H1 (cell line): ENCODE measurements at regions not wholly inside any gene's neighbourhood (a gene's known extent, or its start where the extent isn't known, plus 50 kb on each side); places are given as distances from the start of the nearest gene placed in this dataset.

Experiments
- ATF3 ChIP-seq: IDR thresholded peaks from 2 replicates; pipeline ENCODE4 v1.6.1; 2011; ENCODE audit warnings: low read depth, mild to moderate bottlenecking, low read length; ENCODE audit not compliant: insufficient read depth
- CBX8 ChIP-seq: fragments of 300-800, 300-1000 bp; sonication (generic); IDR thresholded peaks from 2 replicates; pipeline ENCODE4 v1.7.1; 2016; ENCODE audit warnings: low read depth, low read length, borderline replicate concordance
- CTCF ChIP-seq, 3 experiments: IDR thresholded peaks; 1 replicate in 2 of 3; 2 replicates in 1 of 3; pipeline versions ENCODE4 v1.5.1 to v1.6.1; 2011; ENCODE audit warnings: low read length in 3 of 3, mild to moderate bottlenecking in 3 of 3, inconsistent platforms in 2 of 3, low read depth in 1 of 3, moderate library complexity in 1 of 3; ENCODE audit not compliant: insufficient read depth in 1 of 3; ENCODE audit errors: control extremely low read depth in 1 of 3
- EGR1 ChIP-seq: IDR thresholded peaks from 2 replicates; pipeline ENCODE4 v1.6.1; 2011; ENCODE audit warnings: low read depth, low read length, borderline replicate concordance
- EZH2 ChIP-seq: fragments of 200-600 bp; sonication (generic); IDR thresholded peaks from 2 replicates; pipeline ENCODE4 v1.7.1; 2012; ENCODE audit warnings: low read depth, mild to moderate bottlenecking, moderate library complexity, low read length, inconsistent platforms; ENCODE audit not compliant: severe bottlenecking
- HDAC6 ChIP-seq: IDR thresholded peaks from one replicate; pipeline ENCODE4 v1.7.1; 2012; ENCODE audit warnings: low read depth, mild to moderate bottlenecking, inconsistent platforms, low read length, moderate library complexity
- KDM1A ChIP-seq: fragments of 200-600, 300-600 bp; sonication (generic); IDR thresholded peaks from 2 replicates; pipeline ENCODE4 v1.7.1; 2016; ENCODE audit warnings: mild to moderate bottlenecking, low read length, borderline replicate concordance
- NRF1 ChIP-seq: IDR thresholded peaks from 2 replicates; pipeline ENCODE4 v1.6.1; 2011; ENCODE audit warnings: mild to moderate bottlenecking, low read depth, low read length, improper control_type of control experiment
- RAD21 ChIP-seq, 2 experiments: IDR thresholded peaks in 1 of 2; conservative IDR thresholded peaks in 1 of 2; 2 replicates each; pipeline ENCODE4 v1.6.1; 2011; ENCODE audit warnings: low read depth in 2 of 2, low read length in 2 of 2, improper control_type of control experiment in 1 of 2, inconsistent platforms in 1 of 2, mild to moderate bottlenecking in 1 of 2, moderate library complexity in 1 of 2
- TAF7 ChIP-seq: optimal IDR thresholded peaks from 2 replicates; pipeline ENCODE3; 2011; ENCODE audit warnings: low read depth, mild to moderate bottlenecking, inconsistent platforms, low read length, moderate library complexity, borderline replicate concordance

- TF ChIP-seq ATF3: no peak
- no peak for TF ChIP-seq HDAC6
- TF ChIP-seq RAD21 (IDR thresholded peaks at IDR 0.05 in 1 of 2, conservative IDR thresholded peaks at IDR 0.05 in 1 of 2; ENCODE audit: low read depth in 2 of 2, low read length in 2 of 2): peak; percentile 70 to 87
- TF ChIP-seq KDM1A: no peak
- no peak for TF ChIP-seq EZH2
- TF ChIP-seq EGR1: no peak
- TF ChIP-seq CBX8: no peak
- no peak for TF ChIP-seq NRF1
- TF ChIP-seq TAF7: no peak
- TF ChIP-seq CTCF (IDR thresholded peaks at IDR 0.05; ENCODE audit: control extremely low read depth in 1 of 3, insufficient read depth in 1 of 3, low read depth in 1 of 3, low read length in 3 of 3): peak; percentile 75 to 84 (median 81)
Observed at GRCh38 chr11:116454020-116454645, 318.7 kb downstream of the BUD13 start.
